ENCODE measurements at regions not wholly inside any gene's neighbourhood (a gene's known extent, or its start where the extent isn't known, plus 50 kb on each side); places are given as distances from the start of the nearest gene placed in this dataset.
A peak's percentile ranks its signal among the peaks of the same experiment; 100 is the strongest.

- Histone ChIP-seq H3K4me2 (ENCODE audit: control insufficient read depth, insufficient read depth) (no peak overlapping the region), H3K4me1 (ENCODE audit: control insufficient read depth, insufficient read depth, low read length) (no peaks in the 10 kb centered on the region), H3K9ac (ENCODE audit: control insufficient read depth, insufficient read depth, low read length) (no peak overlapping the region), H3K9me3 (replicated peaks; ENCODE audit: control insufficient read depth, insufficient read depth, low read length) (no peaks in the 10 kb centered on the region), H4K20me1 (ENCODE audit: control insufficient read depth, insufficient read depth) (no peaks in the 10 kb centered on the region), H3K27ac (ENCODE audit: control insufficient read depth, insufficient read depth) (no peak overlapping the region), H3K36me3 (ENCODE audit: control insufficient read depth in 2 of 2, insufficient read depth in 2 of 2, low read length in 1 of 2) (no peaks in the 10 kb centered on the region), H2AFZ (ENCODE audit: control insufficient read depth, low read depth, low read length) (no peak overlapping the region), H3K4me3 (no peak overlapping the region), H3K79me2 (ENCODE audit: control insufficient read depth, insufficient read depth, low read length) (no peaks in the 10 kb centered on the region), H3K27me3 (replicated peaks in 1 of 2; ENCODE audit: control insufficient read depth in 2 of 2, insufficient read depth in 2 of 2, low read length in 1 of 2) (no peaks in the 10 kb centered on the region)
- ChIA-PET CTCF (no interaction called here), POLR2A (no interaction called here), SMC1A (ENCODE audit: uncharacterized antibody, unreplicated experiment) (no interaction called here), RAD21 (ENCODE audit: unreplicated experiment) (no interaction called here)
- FAIRE-seq (no peak), DNase-seq (ENCODE audit: low read depth, low spot score) (no peak), ATAC-seq (no peak)
- no TSS peak for BruUV-seq (replicated peaks)
- intact Hi-C loops (cut with micrococcal nuclease; ENCODE audit: unreplicated experiment) (no loop called here), in situ Hi-C loops (cut with MboI) (no loop called here)
- 31% methylated on average over 3 of the region's 3 CpGs for WGBS (ENCODE audit: insufficient coverage, insufficient replicate concordance, low lambda C conversion rate, missing lambda C conversion rate)
- TF ChIP-seq PAX8 (IDR thresholded peaks at IDR 0.05) (no peak), IKZF1 (conservative IDR thresholded peaks at IDR 0.05) (peak; percentile 21; the same call in 1 of the 2 replicates), EED (IDR thresholded peaks at IDR 0.05; ENCODE audit: low read depth) (peak; percentile 46; the same call in 1 of the 2 replicates), POLR2A (IDR thresholded peaks at IDR 0.05; ENCODE audit: low read depth, low read length) (no peak)
Observed at GRCh38 chr3:76497636-76498035, 542.3 kb upstream of the ROBO2 start.

DNA sequence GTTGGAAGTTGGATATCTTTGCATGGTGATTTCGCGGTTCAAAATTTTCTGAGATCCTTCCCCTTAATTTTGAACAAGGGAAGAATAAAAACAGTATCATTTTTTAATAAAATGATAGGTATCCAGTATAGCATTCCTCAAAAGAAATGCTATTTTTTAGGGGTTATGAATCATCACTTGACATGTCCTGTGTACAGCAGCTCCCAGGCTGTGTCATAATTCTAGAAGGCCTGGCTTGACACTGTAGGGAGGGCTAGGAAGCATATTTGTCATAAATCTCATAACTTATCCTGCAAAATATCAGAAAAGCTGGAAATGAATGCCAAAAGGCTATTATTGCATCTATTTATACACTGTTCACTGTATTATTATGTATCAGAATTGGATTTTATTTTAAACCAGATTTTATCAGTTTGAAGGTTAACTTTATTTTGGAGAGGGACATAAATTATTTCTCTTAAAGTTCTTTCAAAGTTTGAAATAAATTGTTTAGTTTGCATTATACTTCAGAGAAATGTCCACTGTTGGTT is 539.1 kb upstream of the ROBO2 start:
- in situ Hi-C loops (cut with MboI) (no loop called here), intact Hi-C loops (cut with micrococcal nuclease; ENCODE audit: unreplicated experiment) (no loop called here)
- FAIRE-seq (no peak), ATAC-seq (no peak), DNase-seq (ENCODE audit: low read depth, low spot score) (no peak)
- ChIA-PET CTCF (interaction anchor here (1.1 kb wide), 1 partner anchor 14 kb away, joined by 3 read pairs; no protein-coding TSS in a partner anchor), SMC1A (ENCODE audit: uncharacterized antibody, unreplicated experiment) (no interaction called here), POLR2A (no interaction called here), RAD21 (ENCODE audit: unreplicated experiment) (no interaction called here)
- 89% methylated on average over 2 of the region's 2 CpGs for WGBS (ENCODE audit: insufficient coverage, insufficient replicate concordance, low lambda C conversion rate, missing lambda C conversion rate)
- BruUV-seq (replicated peaks): no TSS peak
- Histone ChIP-seq H2AFZ (ENCODE audit: control insufficient read depth, low read depth, low read length) (no peak overlapping the region), H3K79me2 (ENCODE audit: control insufficient read depth, insufficient read depth, low read length) (no peaks in the 10 kb centered on the region), H4K20me1 (ENCODE audit: control insufficient read depth, insufficient read depth) (no peaks in the 10 kb centered on the region), H3K4me3 (no peak overlapping the region), H3K27me3 (replicated peaks in 1 of 2; ENCODE audit: control insufficient read depth in 2 of 2, insufficient read depth in 2 of 2, low read length in 1 of 2) (no peaks in the 10 kb centered on the region), H3K9ac (ENCODE audit: control insufficient read depth, insufficient read depth, low read length) (no peak overlapping the region), H3K27ac (ENCODE audit: control insufficient read depth, insufficient read depth) (no peak overlapping the region), H3K4me2 (ENCODE audit: control insufficient read depth, insufficient read depth) (no peak overlapping the region), H3K9me3 (replicated peaks; ENCODE audit: control insufficient read depth, insufficient read depth, low read length) (no peaks in the 10 kb centered on the region), H3K36me3 (ENCODE audit: control insufficient read depth in 2 of 2, insufficient read depth in 2 of 2, low read length in 1 of 2) (no peaks in the 10 kb centered on the region), H3K4me1 (ENCODE audit: control insufficient read depth, insufficient read depth, low read length) (no peaks in the 10 kb centered on the region)
- TF ChIP-seq CEBPB (IDR thresholded peaks at IDR 0.05; ENCODE audit: borderline replicate concordance in 1 of 2, low read depth in 2 of 2, low read length in 2 of 2) (no peak), MTA2 (IDR thresholded peaks at IDR 0.05; ENCODE audit: low read depth) (no peak)
- TF ChIP-seq, protein P1, sequence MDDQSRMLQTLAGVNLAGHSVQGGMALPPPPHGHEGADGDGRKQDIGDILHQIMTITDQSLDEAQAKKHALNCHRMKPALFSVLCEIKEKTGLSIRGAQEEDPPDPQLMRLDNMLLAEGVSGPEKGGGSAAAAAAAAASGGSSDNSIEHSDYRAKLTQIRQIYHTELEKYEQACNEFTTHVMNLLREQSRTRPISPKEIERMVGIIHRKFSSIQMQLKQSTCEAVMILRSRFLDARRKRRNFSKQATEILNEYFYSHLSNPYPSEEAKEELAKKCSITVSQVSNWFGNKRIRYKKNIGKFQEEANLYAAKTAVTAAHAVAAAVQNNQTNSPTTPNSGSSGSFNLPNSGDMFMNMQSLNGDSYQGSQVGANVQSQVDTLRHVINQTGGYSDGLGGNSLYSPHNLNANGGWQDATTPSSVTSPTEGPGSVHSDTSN (IDR thresholded peaks at IDR 0.05; ENCODE audit: insufficient replicate concordance, low read depth, low read length): no peak
